Activated naive CD4-positive, alpha-beta T cell (primary cell): ENCODE measurements at regions not wholly inside any gene's neighbourhood (a gene's known extent, or its start where the extent isn't known, plus 50 kb on each side); places are given as distances from the start of the nearest gene placed in this dataset.

Source experiments
- DNase-seq, 4 experiments: peaks; one replicate each; lab custom pipeline; 2025; lab: John Stamatoyannopoulos, UW

GRCh38 chr1:98034505-98034904 is 113.7 kb upstream of the DPYD start:
- no peak for DNase-seq

DNA sequence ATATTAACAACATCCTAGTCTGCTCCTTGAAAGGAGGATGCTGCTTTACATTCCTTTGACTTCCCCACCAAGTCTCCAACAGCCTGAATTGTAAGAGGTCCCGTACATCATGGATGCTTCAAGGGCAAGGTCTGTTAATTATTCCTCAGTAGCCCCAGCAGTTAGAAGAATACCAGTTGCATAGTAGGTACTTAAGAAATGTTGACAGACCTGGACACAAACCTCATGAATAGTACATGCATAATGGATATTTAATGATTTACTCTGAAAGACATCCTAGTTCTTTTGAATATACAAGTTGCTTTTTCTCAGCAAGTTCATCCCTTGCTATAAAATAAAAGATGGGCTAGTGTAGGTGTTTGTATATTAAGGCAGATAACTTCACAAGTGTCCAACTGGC is 112.1 kb upstream of the DPYD start:
- DNase-seq = no peak

DNA sequence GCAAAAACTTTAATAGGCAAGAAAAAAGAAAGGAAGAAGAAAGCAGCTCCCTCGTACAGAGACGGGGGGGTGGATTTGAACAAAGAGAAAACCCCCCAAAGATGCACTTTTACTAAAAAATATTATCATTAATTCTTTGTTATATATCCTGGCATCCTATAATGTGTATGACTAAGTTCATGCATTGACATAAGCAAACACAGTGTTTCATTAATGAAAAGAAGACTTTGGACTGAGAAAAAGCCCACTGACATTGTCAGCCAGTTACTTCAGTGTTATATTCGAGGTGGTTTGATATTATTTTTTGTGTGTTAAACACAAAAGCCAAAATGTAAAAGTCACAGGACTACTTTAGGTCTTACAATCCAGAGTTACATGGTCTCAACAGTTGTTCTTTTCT is 110.1 kb upstream of the DPYD start:
- no peak for DNase-seq

DNA sequence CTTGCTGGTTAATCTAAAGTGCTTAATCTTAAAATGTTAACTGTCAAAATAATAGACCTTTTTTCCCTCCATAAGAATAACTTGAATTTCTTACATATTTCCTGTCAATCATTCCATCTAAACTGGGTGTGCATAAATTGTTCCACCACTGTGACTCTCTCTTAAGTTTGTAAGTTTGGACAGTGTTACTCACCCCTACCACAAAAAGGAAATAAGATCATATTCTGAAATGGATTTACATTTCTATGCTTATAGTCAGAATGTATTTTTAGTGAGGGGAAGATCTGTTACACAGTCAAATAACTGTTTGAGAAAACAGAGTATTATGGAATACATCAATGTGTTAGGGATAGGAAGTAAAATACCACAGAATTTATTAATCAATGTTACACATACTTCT is 109.6 kb upstream of the DPYD start:
- no peak for DNase-seq

DNA sequence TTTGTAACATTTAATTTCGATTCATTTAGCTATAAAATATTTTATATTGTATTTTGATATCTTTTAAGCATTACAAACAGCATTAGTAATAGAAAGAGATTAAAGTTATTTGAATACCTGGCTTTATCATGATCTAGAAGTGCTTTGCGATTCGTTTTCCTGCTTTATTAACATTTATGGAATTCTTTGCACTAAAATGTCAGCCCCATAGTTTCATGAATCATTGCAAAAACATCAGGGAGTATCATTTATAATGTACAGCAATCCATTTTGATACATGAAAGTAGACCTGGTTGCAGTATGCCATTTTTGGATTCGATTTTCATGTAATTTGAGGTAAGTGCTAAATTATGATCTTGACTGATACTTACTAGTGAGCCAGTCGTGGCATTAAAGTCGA is 108.0 kb upstream of the DPYD start:
- no peak for DNase-seq

DNA sequence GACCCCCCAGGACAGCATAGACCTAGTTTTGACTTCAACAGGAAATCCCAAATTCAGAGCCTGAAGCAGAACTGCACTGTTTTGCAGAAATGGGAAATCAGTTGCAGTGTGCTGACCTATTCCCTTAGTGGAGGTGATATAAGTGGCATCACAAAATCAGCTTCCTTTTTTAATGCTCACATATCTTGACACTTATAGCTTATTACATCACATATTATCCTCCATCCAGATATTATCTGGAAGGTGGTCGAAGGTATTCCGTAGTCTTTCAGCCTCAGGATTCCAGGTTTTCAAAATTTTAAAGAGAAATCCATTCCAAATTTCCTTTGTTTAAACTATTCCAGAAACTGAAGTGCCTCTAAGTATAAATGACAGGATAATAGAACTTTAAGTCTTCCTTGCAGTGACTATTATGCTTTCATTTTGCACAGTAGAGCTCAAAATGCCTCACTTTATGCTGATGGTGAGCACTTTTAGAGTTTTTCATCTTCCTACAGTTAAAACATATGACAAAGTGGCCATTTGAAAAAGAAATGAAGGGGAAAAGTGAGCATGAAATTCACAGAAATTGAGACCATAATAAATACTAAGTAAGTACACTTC is 106.4 kb upstream of the DPYD start:
- DNase-seq = no peak

- no peak for DNase-seq
Observed at GRCh38 chr1:98025858-98026257, 105.0 kb upstream of the DPYD start.

- DNase-seq = no peak
Observed at GRCh38 chr1:98021126-98021525, 100.3 kb upstream of the DPYD start.

- DNase-seq = no peak
Observed at GRCh38 chr1:98019747-98020146, 98.9 kb upstream of the DPYD start.

GRCh38 chr1:98018074-98018473 is 97.2 kb upstream of the DPYD start:
- no peak for DNase-seq

GRCh38 chr1:98017184-98017583 is 96.3 kb upstream of the DPYD start:
- no peak for DNase-seq

- DNase-seq = no peak
Observed at GRCh38 chr1:98008373-98008772, 87.5 kb upstream of the DPYD start.

- no peak for DNase-seq
Observed at GRCh38 chr1:98005326-98006010, 84.6 kb upstream of the DPYD start.

DNA sequence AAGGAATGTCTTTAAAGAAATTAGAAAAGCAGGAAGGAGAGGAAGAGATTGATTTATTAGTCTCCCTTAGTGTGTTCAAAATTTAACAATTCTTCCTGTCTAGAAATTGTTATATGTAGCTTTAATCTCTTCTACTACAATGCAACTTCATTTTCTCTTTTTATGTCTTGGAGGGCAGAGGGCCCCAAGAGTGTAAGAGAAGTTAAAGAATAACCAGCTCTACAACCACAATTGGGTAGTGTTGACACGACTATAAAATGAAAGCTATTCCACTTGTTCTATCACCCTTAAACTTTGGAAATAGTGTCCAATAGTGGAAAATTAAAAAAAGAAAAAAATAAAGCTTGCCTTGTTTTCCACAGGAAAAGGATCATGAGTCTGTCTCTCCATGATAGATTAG is 82.6 kb upstream of the DPYD start:
- no peak for DNase-seq

DNA sequence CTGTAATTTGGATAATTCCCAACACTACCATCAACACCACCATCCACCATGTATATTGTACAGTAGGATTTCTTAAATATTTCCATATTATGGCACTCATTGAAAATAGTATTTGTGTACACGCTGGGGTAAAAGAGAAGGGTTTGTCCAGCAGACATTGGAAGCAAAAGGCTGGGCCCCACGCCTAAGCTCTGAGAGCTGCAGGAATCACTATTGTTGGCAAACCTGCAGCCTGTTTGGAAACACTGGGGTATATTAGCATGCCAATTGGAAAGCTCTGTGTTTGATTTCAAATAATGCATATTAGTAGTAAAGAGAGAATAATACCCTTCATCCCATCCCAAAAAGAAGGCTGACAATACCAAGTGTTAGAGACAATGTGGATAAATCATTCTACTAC is 81.5 kb upstream of the DPYD start:
- no peak for DNase-seq

GRCh38 chr1:98001764-98002163 is 80.9 kb upstream of the DPYD start:
- no peak for DNase-seq

GRCh38 chr1:97999320-97999719 is 78.5 kb upstream of the DPYD start:
- no peak for DNase-seq

DNA sequence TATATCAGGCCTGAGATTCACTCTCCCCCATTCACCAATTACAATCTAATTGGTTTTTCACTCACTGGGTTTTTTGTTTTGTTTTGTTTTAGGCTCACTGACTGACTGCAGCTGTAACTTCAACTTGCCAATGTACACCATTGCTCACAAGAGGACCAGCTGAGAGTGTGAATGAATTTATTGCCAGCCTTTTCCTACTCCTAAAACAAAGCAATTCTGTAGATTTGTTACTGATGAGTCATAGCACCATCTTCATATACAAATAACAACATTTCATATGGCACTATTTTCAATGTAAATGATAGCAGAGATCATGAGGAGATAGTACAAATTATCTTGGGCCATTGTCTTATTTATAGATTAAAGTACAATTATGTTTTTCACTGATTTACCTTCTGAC is 76.0 kb upstream of the DPYD start:
- DNase-seq = no peak

DNA sequence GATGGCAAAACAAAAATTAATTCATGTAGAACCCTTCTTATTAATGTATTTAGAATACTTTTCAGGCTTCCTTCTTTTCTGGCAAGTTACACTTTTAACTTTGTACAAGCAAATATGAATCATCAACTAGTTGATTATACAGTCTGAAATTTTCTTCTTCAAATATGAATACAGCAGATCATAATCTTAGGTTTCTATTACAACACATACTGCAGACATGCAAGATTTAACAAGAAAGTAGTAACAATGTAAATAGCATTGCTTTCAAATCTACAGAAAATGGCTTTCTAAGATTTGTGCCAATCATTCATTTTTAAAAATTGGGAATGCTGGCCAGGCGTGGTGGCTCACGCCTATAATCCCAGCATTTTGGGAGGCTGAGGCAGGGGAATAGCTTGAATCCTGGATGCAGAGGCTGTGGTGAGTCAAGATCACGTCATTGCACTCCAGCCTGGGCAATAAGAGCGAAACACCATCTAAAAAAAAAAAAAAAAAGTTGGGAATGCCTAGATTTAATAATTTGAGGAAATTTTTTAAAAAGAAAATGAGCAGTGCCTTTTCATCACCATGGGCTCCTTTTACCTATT is 68.4 kb upstream of the DPYD start:
- no peak for DNase-seq

- no peak for DNase-seq
Observed at GRCh38 chr1:97986041-97987005, 65.5 kb upstream of the DPYD start.

- no peak for DNase-seq
Observed at GRCh38 chr1:97983126-97983525, 62.3 kb upstream of the DPYD start.

DNA sequence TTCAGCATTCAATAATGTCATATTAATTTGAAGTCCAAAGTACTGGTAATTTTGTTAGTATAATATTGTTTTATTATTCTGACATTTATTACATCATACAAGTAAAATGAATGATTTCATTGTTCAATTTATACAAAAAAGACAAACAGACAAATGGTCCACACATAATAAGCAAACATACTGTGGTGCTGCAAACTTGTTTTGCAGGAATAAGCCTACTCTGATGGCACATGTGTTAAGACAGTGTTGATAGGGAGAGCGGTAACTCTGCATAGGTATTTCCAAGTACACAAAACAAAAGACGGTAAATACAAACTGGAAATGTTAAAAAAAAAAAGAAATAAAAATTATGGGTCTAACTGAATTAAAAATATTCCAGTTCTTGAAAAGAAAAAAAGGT is 59.7 kb upstream of the DPYD start:
- no peak for DNase-seq

GRCh38 chr1:97976801-97977200 is 56.0 kb upstream of the DPYD start:
- no peak for DNase-seq
